Astrocyte (in vitro differentiated cells and primary cell): ENCODE measurements at regions not wholly inside any gene's neighbourhood (a gene's known extent, or its start where the extent isn't known, plus 50 kb on each side); places are given as distances from the start of the nearest gene placed in this dataset.

ENCODE experiments used
- DNase-seq: peaks from one replicate; pipeline ENCODE4 v3.0.0-alpha.2; 2010; ENCODE audit warnings: low read depth
- FAIRE-seq: peaks from 2 replicates; lab custom pipeline; 2011; peaks lifted over from hg19 to GRCh38; lab: Jason Lieb, UNC
- H2AFZ ChIP-seq: 2 replicates; pipeline ENCODE4 v1.6.0; 2012; ENCODE audit warnings: low read depth, low read length, inconsistent platforms
- H3K27ac ChIP-seq: 2 replicates; pipeline ENCODE4 v1.5.1; 2011; ENCODE audit warnings: low read depth, low read length, inconsistent platforms
- H3K27me3 ChIP-seq: 2 replicates; pipeline ENCODE4 v1.6.0; 2011; ENCODE audit warnings: low read length, inconsistent platforms; ENCODE audit not compliant: insufficient read depth
- H3K36me3 ChIP-seq: 2 replicates; pipeline ENCODE4 v1.5.1; 2011; ENCODE audit warnings: low read length, inconsistent platforms; ENCODE audit not compliant: insufficient read depth
- H3K4me1 ChIP-seq: 2 replicates; pipeline ENCODE4 v1.5.1; 2011; ENCODE audit warnings: low read length, inconsistent platforms; ENCODE audit not compliant: insufficient read depth
- H3K4me2 ChIP-seq: 2 replicates; pipeline ENCODE4 v1.6.0; 2012; ENCODE audit warnings: low read length, inconsistent platforms
- H3K4me3 ChIP-seq: 2 replicates; pipeline ENCODE4 v1.5.1; 2011; ENCODE audit warnings: low read depth, mild to moderate bottlenecking, low read length, inconsistent platforms; ENCODE audit not compliant: insufficient read depth
- H3K79me2 ChIP-seq: 2 replicates; pipeline ENCODE4 v1.6.0; 2012; ENCODE audit warnings: mild to moderate bottlenecking, low read length, inconsistent platforms; ENCODE audit not compliant: insufficient read depth
- H3K9ac ChIP-seq: 2 replicates; pipeline ENCODE4 v1.6.0; 2012; ENCODE audit warnings: mild to moderate bottlenecking, low read length, inconsistent platforms
- H3K9me3 ChIP-seq: 2 replicates; pipeline ENCODE4 v1.5.1; 2012; ENCODE audit warnings: low read depth, mild to moderate bottlenecking, low read length, inconsistent platforms; ENCODE audit not compliant: insufficient read depth
- H4K20me1 ChIP-seq: 2 replicates; pipeline ENCODE4 v1.6.0; 2012; ENCODE audit warnings: low read length, inconsistent platforms; ENCODE audit not compliant: insufficient read depth
- H3K27ac Mint-ChIP-seq: one replicate; pipeline ENCODE4 v1.8.0; 2021; ENCODE audit warnings: mild to moderate bottlenecking, mixed read lengths; ENCODE audit not compliant: unreplicated experiment
- H3K27me3 Mint-ChIP-seq: one replicate; pipeline ENCODE4 v1.8.0; 2021; ENCODE audit warnings: low read depth, mixed read lengths; ENCODE audit not compliant: unreplicated experiment
- H3K36me3 Mint-ChIP-seq: one replicate; pipeline ENCODE4 v1.8.0; 2021; ENCODE audit warnings: low read depth, mixed read lengths; ENCODE audit not compliant: unreplicated experiment
- H3K4me1 Mint-ChIP-seq: one replicate; pipeline ENCODE4 v1.8.0; 2021; ENCODE audit warnings: low read depth, mixed read lengths; ENCODE audit not compliant: unreplicated experiment
- H3K4me3 Mint-ChIP-seq: one replicate; pipeline ENCODE4 v1.8.0; 2021; ENCODE audit warnings: mild to moderate bottlenecking, moderate library complexity, mixed read lengths; ENCODE audit not compliant: unreplicated experiment
- H3K9me3 Mint-ChIP-seq: one replicate; pipeline ENCODE4 v1.8.0; 2021; ENCODE audit warnings: mild to moderate bottlenecking, mixed read lengths; ENCODE audit not compliant: unreplicated experiment
- CTCF ChIP-seq: IDR thresholded peaks from 2 replicates; pipeline ENCODE4 v1.5.1; 2011; ENCODE audit warnings: low read depth, mild to moderate bottlenecking, inconsistent platforms, low read length, moderate library complexity; ENCODE audit not compliant: insufficient read depth
- EZH2 ChIP-seq: IDR thresholded peaks from 2 replicates; pipeline ENCODE4 v1.6.1; 2012; ENCODE audit warnings: mild to moderate bottlenecking, low read length, inconsistent platforms; ENCODE audit not compliant: insufficient read depth

- no peaks in the 10 kb centered on the region for H3K79me2 ChIP-seq
- TF ChIP-seq CTCF (no peak), EZH2 (no peak)
- H3K4me1 ChIP-seq = no peaks in the 10 kb centered on the region
- H3K36me3 ChIP-seq = no peaks in the 10 kb centered on the region
- DNase-seq = no peak
- Mint-ChIP-seq H3K27me3 (no peaks in the 10 kb centered on the region), H3K4me3 (no peak overlapping the region), H3K4me1 (no peaks in the 10 kb centered on the region), H3K9me3 (no peaks in the 10 kb centered on the region), H3K36me3 (no peaks in the 10 kb centered on the region), H3K27ac (no peak overlapping the region)
- no peak overlapping the region for H3K27ac ChIP-seq
- peaks cover 7% of the 10 kb centered on the region for H3K9me3 ChIP-seq
- no peak overlapping the region for H3K4me3 ChIP-seq
- no peak for FAIRE-seq
- no peak overlapping the region for H2AFZ ChIP-seq
- H3K4me2 ChIP-seq = no peak overlapping the region
- no peaks in the 10 kb centered on the region for H4K20me1 ChIP-seq
- no peak overlapping the region for H3K9ac ChIP-seq
- H3K27me3 ChIP-seq = no peaks in the 10 kb centered on the region
Measured at GRCh38 chr6:92887871-92888270, 531.5 kb downstream of the EPHA7 start.

- Mint-ChIP-seq H3K9me3 (peaks cover 7% of the 10 kb centered on the region), H3K4me1 (no peaks in the 10 kb centered on the region), H3K27ac (no peak overlapping the region), H3K4me3 (no peak overlapping the region), H3K36me3 (no peaks in the 10 kb centered on the region), H3K27me3 (no peaks in the 10 kb centered on the region)
- DNase-seq (no peak), FAIRE-seq (no peak)
- no peak overlapping the region for H3K4me2 ChIP-seq
- H3K79me2 ChIP-seq = no peaks in the 10 kb centered on the region
- no peaks in the 10 kb centered on the region for H3K4me1 ChIP-seq
- no peak overlapping the region for H3K27ac ChIP-seq
- TF ChIP-seq EZH2 = no peak
- no peaks in the 10 kb centered on the region for H3K36me3 ChIP-seq
- no peak overlapping the region for H2AFZ ChIP-seq
- no peaks in the 10 kb centered on the region for H3K27me3 ChIP-seq
- H3K9me3 ChIP-seq = peaks cover 4% of the 10 kb centered on the region
- H3K4me3 ChIP-seq = no peak overlapping the region
- no peak overlapping the region for H3K9ac ChIP-seq
- H4K20me1 ChIP-seq = no peaks in the 10 kb centered on the region
Measured at GRCh38 chr6:92879526-92879925, 539.8 kb downstream of the EPHA7 start.

- no peaks in the 10 kb centered on the region for H4K20me1 ChIP-seq
- no peaks in the 10 kb centered on the region for H3K4me1 ChIP-seq
- peaks cover 3% of the 10 kb centered on the region for H3K9me3 Mint-ChIP-seq
- H3K36me3 ChIP-seq = no peaks in the 10 kb centered on the region
- H3K4me2 ChIP-seq = no peak overlapping the region
- no peak overlapping the region for H3K9ac ChIP-seq
- no peak overlapping the region for H3K27ac ChIP-seq
- TF ChIP-seq EZH2 (no peak), CTCF (no peak)
- no peak overlapping the region for H3K4me3 ChIP-seq
- no peak for FAIRE-seq
- H3K27ac Mint-ChIP-seq = no peak overlapping the region
- no peaks in the 10 kb centered on the region for H3K79me2 ChIP-seq
- DNase-seq = no peak
- H3K4me3 Mint-ChIP-seq = no peak overlapping the region
- H2AFZ ChIP-seq = no peak overlapping the region
- no peaks in the 10 kb centered on the region for H3K27me3 ChIP-seq
- no peaks in the 10 kb centered on the region for H3K36me3 Mint-ChIP-seq
- H3K27me3 Mint-ChIP-seq = no peaks in the 10 kb centered on the region
- H3K4me1 Mint-ChIP-seq = no peaks in the 10 kb centered on the region
- no peaks in the 10 kb centered on the region for H3K9me3 ChIP-seq
Measured at GRCh38 chr6:92864966-92865555, 554.3 kb downstream of the EPHA7 start.
